WERI-Rb-1 (cell line): ENCODE measurements at regions not wholly inside any gene's neighbourhood (a gene's known extent, or its start where the extent isn't known, plus 50 kb on each side); places are given as distances from the start of the nearest gene placed in this dataset.

Experiments used
- DNase-seq: peaks from one replicate; pipeline ENCODE4 v3.0.0-alpha.2; 2020
- H3K27ac ChIP-seq: fragments of 250-450 bp; sonication (Bioruptor Pico); 2 replicates; pipeline ENCODE4 v1.5.1; 2020; ENCODE audit warnings: mild to moderate bottlenecking, moderate library complexity
- H3K27me3 ChIP-seq: fragments of 250-450 bp; sonication (Bioruptor Pico); 2 replicates; pipeline ENCODE4 v1.5.1; 2021; ENCODE audit warnings: mild to moderate bottlenecking, low read depth, moderate library complexity; ENCODE audit not compliant: insufficient read depth, severe bottlenecking
- H3K36me3 ChIP-seq: fragments of 250-450 bp; sonication (Bioruptor Pico); 2 replicates; pipeline ENCODE4 v1.5.1; 2020; ENCODE audit warnings: mild to moderate bottlenecking, moderate library complexity
- H3K4me3 ChIP-seq: 2 replicates; pipeline ENCODE4 v1.5.1; 2011; ENCODE audit warnings: low read depth, mild to moderate bottlenecking, control low read depth, low read length
- H3K9me3 ChIP-seq: fragments of 250-450 bp; sonication (Bioruptor Pico); 2 replicates; pipeline ENCODE4 v1.5.1; 2021; ENCODE audit warnings: mild to moderate bottlenecking, moderate library complexity; ENCODE audit not compliant: severe bottlenecking
- CTCF ChIP-seq: IDR thresholded peaks from 2 replicates; pipeline ENCODE4 v1.5.1; 2011; ENCODE audit warnings: low read depth, mild to moderate bottlenecking, control low read depth, inconsistent platforms, low read length

DNA sequence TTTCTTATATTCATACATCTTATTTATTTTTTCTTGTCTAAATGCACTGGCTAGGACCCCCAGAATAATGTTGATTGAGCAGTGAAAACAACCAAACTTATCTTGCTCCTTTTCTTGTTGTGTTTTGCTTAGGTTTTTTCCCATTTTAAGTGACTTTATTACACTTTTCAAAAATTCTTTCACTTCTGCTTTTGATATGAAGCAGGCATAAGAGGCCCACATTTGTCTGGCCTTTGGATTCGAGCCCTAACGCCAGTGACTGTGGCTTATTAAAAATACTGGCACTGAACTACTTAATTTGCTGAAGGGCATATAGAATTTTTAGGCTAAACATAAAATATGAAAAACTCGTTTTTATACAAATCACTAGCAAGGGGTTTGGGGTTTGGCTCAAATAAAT, 197.0 kb downstream of the ASB9 start:
- H3K36me3 ChIP-seq, result no peaks in the 10 kb centered on the region
- H3K4me3 ChIP-seq, result no peak overlapping the region
- peaks cover 32% of the 10 kb centered on the region for H3K27me3 ChIP-seq
- DNase-seq, result no peak
- H3K27ac ChIP-seq, result no peak overlapping the region
- no peak for TF ChIP-seq CTCF
- H3K9me3 ChIP-seq, result no peaks in the 10 kb centered on the region

DNA sequence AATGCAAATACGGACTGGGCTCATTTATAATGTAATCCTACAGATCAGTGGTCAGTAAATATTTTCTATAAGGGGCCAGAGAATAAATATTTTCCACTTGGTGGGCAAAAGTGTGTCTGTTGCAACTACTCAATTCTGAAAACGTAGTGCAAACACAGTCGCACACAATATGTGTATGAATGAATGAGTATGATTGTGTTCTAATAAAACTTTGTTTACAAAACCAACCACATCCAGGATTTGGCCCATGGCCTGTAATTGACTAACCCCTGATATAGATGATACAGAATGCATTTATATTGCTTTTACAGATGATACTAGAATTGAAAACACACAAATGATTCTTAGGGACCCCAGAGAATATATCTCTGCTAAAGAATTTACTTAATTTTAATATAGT, 197.6 kb downstream of the ASB9 start:
- Histone ChIP-seq H3K27me3 (peaks cover 31% of the 10 kb centered on the region), H3K36me3 (no peaks in the 10 kb centered on the region), H3K4me3 (no peak overlapping the region), H3K9me3 (no peaks in the 10 kb centered on the region), H3K27ac (no peak overlapping the region)
- no peak for TF ChIP-seq CTCF
- DNase-seq, result no peak

DNA sequence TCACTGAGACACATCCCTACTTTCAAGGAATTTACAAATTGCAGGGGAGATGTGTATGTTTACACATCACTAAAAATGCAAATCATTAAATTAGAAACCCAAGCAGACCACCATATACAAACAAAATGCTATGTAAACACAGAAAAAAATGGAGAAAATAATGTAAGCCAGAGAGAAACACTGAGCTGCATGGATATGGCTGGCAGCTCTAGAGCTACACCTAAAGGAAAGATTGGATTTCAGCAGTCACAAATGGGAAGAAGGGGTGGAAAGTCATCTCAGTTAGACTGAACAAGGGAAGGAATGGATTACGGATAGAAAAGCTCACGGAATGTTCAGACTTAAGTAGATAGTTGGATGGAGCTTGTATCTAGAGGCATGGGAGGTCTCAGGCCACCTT, 186.3 kb downstream of the MOSPD2 start:
- no peak for DNase-seq
- Histone ChIP-seq H3K9me3 (no peaks in the 10 kb centered on the region), H3K4me3 (no peak overlapping the region), H3K36me3 (no peaks in the 10 kb centered on the region), H3K27ac (no peak overlapping the region), H3K27me3 (peaks cover 8% of the 10 kb centered on the region)
- no peak for TF ChIP-seq CTCF

GRCh38 chrX:15056044-15056443, 182.8 kb downstream of the MOSPD2 start:
- no peaks in the 10 kb centered on the region for H3K27me3 ChIP-seq
- no peaks in the 10 kb centered on the region for H3K9me3 ChIP-seq
- H3K36me3 ChIP-seq, result no peaks in the 10 kb centered on the region
- H3K27ac ChIP-seq, result no peak overlapping the region
- DNase-seq, result no peak
- no peak for TF ChIP-seq CTCF
- H3K4me3 ChIP-seq, result no peak overlapping the region

DNA sequence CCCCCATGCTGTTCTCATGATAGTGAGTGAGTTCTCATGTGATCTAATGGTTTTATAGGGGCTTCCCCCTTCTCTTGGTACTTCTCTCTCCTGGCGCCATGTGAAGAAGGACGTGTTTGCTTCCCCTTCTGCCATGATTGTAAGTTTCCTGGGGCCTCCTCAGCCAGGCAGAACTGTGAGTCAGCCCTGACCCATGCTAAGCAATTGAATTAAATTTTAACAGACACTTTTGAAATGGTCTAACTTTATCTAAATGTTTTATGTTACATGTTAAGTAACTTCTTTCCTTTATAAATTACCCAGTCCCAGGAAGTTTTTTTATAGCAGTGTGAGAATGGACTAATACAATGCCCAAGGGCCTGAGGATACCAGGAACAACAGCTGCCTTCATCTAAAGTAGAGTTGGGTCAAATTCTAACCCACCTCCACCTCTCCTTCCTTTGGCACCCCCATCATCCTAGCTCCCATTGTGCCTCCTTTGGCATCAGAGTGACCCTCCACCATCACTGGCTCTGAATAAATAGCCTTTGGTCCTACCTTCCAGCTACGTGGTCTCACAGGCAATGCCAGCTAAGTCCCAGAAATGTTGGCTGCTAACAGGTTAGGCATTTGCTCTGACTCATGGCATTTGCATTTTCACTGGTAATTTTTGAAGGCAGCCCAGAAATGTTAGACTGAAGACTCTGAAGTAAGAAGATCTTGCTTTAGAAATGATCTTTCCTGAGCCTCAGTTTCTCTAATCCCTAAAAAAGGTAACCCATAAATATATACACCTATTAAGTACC, 182.1 kb downstream of the MOSPD2 start:
- no peak for TF ChIP-seq CTCF
- peaks cover 2% of the 10 kb centered on the region for H3K9me3 ChIP-seq
- no peak for DNase-seq
- H3K36me3 ChIP-seq, result no peaks in the 10 kb centered on the region
- no peaks in the 10 kb centered on the region for H3K27me3 ChIP-seq
- no peak overlapping the region for H3K27ac ChIP-seq
- H3K4me3 ChIP-seq, result no peak overlapping the region

DNA sequence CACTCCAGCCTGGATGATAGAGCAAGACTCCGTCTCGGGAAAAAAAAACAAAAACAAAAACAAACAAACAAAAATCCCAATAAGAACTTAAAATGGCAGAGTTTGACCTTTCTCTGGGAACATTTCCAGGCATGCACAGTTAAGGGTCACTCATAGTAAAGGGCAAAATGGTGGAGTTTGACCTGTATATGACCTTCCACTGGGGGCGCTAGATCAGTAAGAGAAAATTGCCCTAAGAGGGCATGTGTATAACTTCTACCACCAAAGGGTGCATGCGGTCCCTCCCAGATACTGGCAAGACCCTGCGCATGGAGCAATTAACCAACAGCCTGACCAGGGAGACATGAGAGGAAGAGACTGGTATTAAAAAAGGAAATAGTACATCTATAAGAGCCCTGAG, 177.2 kb downstream of the MOSPD2 start:
- Histone ChIP-seq H3K27ac (no peak overlapping the region), H3K36me3 (no peaks in the 10 kb centered on the region), H3K27me3 (no peaks in the 10 kb centered on the region), H3K4me3 (no peak overlapping the region), H3K9me3 (peaks cover 2% of the 10 kb centered on the region)
- TF ChIP-seq CTCF, result 0 out of 2 replicates have a peak, but pooled peaks have one; percentile 16
- no peak for DNase-seq
